HK-2 (cell line): ENCODE measurements at regions not wholly inside any gene's neighbourhood (a gene's known extent, or its start where the extent isn't known, plus 50 kb on each side); places are given as distances from the start of the nearest gene placed in this dataset.

Source experiments
- DNase-seq: peaks from one replicate; pipeline ENCODE4 v3.0.0-alpha.2; 2018; ENCODE audit not compliant: unreplicated experiment

- DNase-seq, result no peak
These were observed 380.3 kb downstream of the PCNX1 start for GRCh38 chr14:71287567-71287966.

- DNase-seq, result no peak
These were observed 382.3 kb downstream of the PCNX1 start for GRCh38 chr14:71289536-71289935.

GRCh38 chr14:71290301-71290700 is 383.0 kb downstream of the PCNX1 start:
- DNase-seq, result no peak

GRCh38 chr14:71290960-71291466 is 383.8 kb downstream of the PCNX1 start:
- peak; percentile 47 for DNase-seq

GRCh38 chr14:71296184-71296583 is 388.9 kb downstream of the PCNX1 start:
- no peak for DNase-seq

GRCh38 chr14:71300566-71301330 is 393.5 kb downstream of the PCNX1 start:
- DNase-seq, result no peak

- no peak for DNase-seq
These were observed 394.4 kb downstream of the PCNX1 start for GRCh38 chr14:71301611-71302010.

- no peak for DNase-seq
These were observed 397.4 kb downstream of the PCNX1 start for GRCh38 chr14:71304690-71305089.

GRCh38 chr14:71308671-71309070 is 401.4 kb downstream of the PCNX1 start:
- no peak for DNase-seq

- no peak for DNase-seq
These were observed 402.5 kb downstream of the PCNX1 start for GRCh38 chr14:71309756-71310155.

- no peak for DNase-seq
These were observed 403.8 kb downstream of the PCNX1 start for GRCh38 chr14:71311061-71311460.

GRCh38 chr14:71314717-71315116 is 407.5 kb downstream of the PCNX1 start:
- DNase-seq, result no peak

GRCh38 chr14:71317385-71318096 is 410.3 kb downstream of the PCNX1 start:
- DNase-seq, result no peak

- DNase-seq, result no peak
These were observed 410.8 kb downstream of the PCNX1 start for GRCh38 chr14:71318097-71318459.

- DNase-seq, result no peak
These were observed 412.4 kb downstream of the PCNX1 start for GRCh38 chr14:71319666-71320065.

- peak; percentile 98 for DNase-seq
These were observed 413.0 kb downstream of the PCNX1 start, which contains the start of gene SIPA1L1 for GRCh38 chr14:71320107-71320733. Gene SIPA1L1 (plus strand): TSS chr14:71320476.

GRCh38 chr14:71320734-71321573 is 413.7 kb downstream of the PCNX1 start:
- DNase-seq, result peak; percentile 65

- DNase-seq, result peak; percentile 17
These were observed 414.5 kb downstream of the PCNX1 start for GRCh38 chr14:71321574-71322315.

- no peak for DNase-seq
These were observed 415.5 kb downstream of the PCNX1 start for GRCh38 chr14:71322655-71323250.

- DNase-seq, result no peak
These were observed 417.6 kb downstream of the PCNX1 start for GRCh38 chr14:71324767-71325272.
